ENCODE measurements at regions not wholly inside any gene's neighbourhood (a gene's known extent, or its start where the extent isn't known, plus 50 kb on each side); places are given as distances from the start of the nearest gene placed in this dataset.

- no peak for TF ChIP-seq CTCF (IDR thresholded peaks at IDR 0.05)
- no peak for TF ChIP-seq POLR2A (IDR thresholded peaks at IDR 0.05)
Observed at GRCh38 chr12:22925623-22926022, 300.7 kb downstream of the ETNK1 start.

Measured in testis (tissue), 2 donors.